Transverse colon (tissue), 4 donors: ENCODE measurements at regions not wholly inside any gene's neighbourhood (a gene's known extent, or its start where the extent isn't known, plus 50 kb on each side); places are given as distances from the start of the nearest gene placed in this dataset.

ENCODE experiments used
- DNase-seq: peaks from one replicate; pipeline ENCODE4 v3.0.0-alpha.2; 2019
- H3K27ac ChIP-seq, 4 donors: fragments of 200-600 bp; sonication (generic); 2 replicates each; pipeline ENCODE4 v1.5.1; 2016 to 2018; ENCODE audit warnings: inconsistent platforms in 4 of 4
- H3K27me3 ChIP-seq: fragments of 200-600 bp; sonication (generic); 2 replicates; pipeline ENCODE4 v1.5.1; 2017; ENCODE audit warnings: inconsistent platforms
- H3K36me3 ChIP-seq, 4 donors: fragments of 200-600 bp; sonication (generic); 2 replicates each; pipeline ENCODE4 v1.5.1; 2017 to 2019; ENCODE audit warnings: inconsistent platforms in 4 of 4
- H3K4me1 ChIP-seq, 4 donors: fragments of 200-600 bp; sonication (generic); 2 replicates each; pipeline ENCODE4 v1.5.1; 2017 to 2020; ENCODE audit warnings: inconsistent platforms in 4 of 4
- H3K4me3 ChIP-seq, 4 donors: fragments of 200-600 bp; sonication (generic); 1 replicate in 1 of 4; 2 replicates in 3 of 4; pipeline versions ENCODE4 v1.5.1 to v1.6.1; 2017 to 2019; ENCODE audit warnings: inconsistent platforms in 4 of 4
- H3K9me3 ChIP-seq, 2 donors: fragments of 200-600 bp; sonication (generic); 2 replicates each; pipeline ENCODE4 v1.5.1; 2017 to 2019; ENCODE audit warnings: inconsistent platforms in 2 of 2
- CTCF ChIP-seq, 5 experiments: fragments of 200-600 bp in 3 of 5; fragments of 450-650 bp in 2 of 5; sonication (generic) in 3 of 5; IDR thresholded peaks; 1 replicate in 2 of 5; 2 replicates in 3 of 5; pipeline ENCODE4 v1.5.1; 2016 to 2017; ENCODE audit warnings: antibody characterized with exemption in 5 of 5, inconsistent platforms in 3 of 5, mild to moderate bottlenecking in 2 of 5, moderate library complexity in 1 of 5
- EP300 ChIP-seq: sonication (generic); formaldehyde crosslinking; IDR thresholded peaks from one replicate; pipeline ENCODE4 v1.6.1; 2017; ENCODE audit warnings: antibody characterized with exemption, low read depth
- POLR2A ChIP-seq: fragments of 450-650 bp; IDR thresholded peaks from one replicate; pipeline ENCODE4 v1.6.1; 2016; ENCODE audit warnings: antibody characterized with exemption, mild to moderate bottlenecking, moderate library complexity
- POLR2AphosphoS5 ChIP-seq, 3 donors: sonication (generic); formaldehyde crosslinking; IDR thresholded peaks; one replicate each; pipeline ENCODE4 v1.6.1; 2016; ENCODE audit warnings: antibody characterized with exemption in 3 of 3
- WGBS, 2 donors: methylation state at CpG; one replicate each; pipeline ENCODE4 v1.1.5; 2018; ENCODE audit warnings: low coverage in 1 of 2; 5-methylcytosine and 5-hydroxymethylcytosine counted together
- in situ Hi-C, 4 donors: fragments of 200-750 bp; cut with MboI; loops; one replicate each; pipeline versions ENCODE4 v1.15.0 to v1.15.1; 2017; ENCODE audit warnings: low sequenced_read_pairs in 3 of 4, low pct_ligation_motif_present in 1 of 4, low pct_unique_long_range_greater_than_20kb in 1 of 4
- intact Hi-C: fragments of 100-400 bp; cut with DNase I; formaldehyde crosslinking; loops from one replicate; pipeline ENCODE4 v1.15.1; 2023; ENCODE audit warnings: low total_unique reads

- no peaks in the 10 kb centered on the region for H3K4me1 ChIP-seq
- H3K27me3 ChIP-seq, result peaks cover 14% of the 10 kb centered on the region
- TF ChIP-seq POLR2A, result no peak
- no peak for TF ChIP-seq CTCF (IDR thresholded peaks at IDR 0.05)
- no peak for TF ChIP-seq POLR2AphosphoS5 (IDR thresholded peaks at IDR 0.05)
- no peak for TF ChIP-seq EP300
- in situ Hi-C loops, result no loop called here
- no peak for DNase-seq
- intact Hi-C loops, result no loop called here
- 50 to 52% methylated on average over 1 to 11 of the region's 11 CpGs for WGBS, 2 donors
- no peaks in the 10 kb centered on the region for H3K36me3 ChIP-seq
- H3K9me3 ChIP-seq, result no peaks in the 10 kb centered on the region
- H3K4me3 ChIP-seq, result no peak overlapping the region
- no peak overlapping the region for H3K27ac ChIP-seq
Observed at GRCh38 chr1:37238364-37239224, 204.3 kb upstream of the GRIK3 start.

- WGBS, 2 donors, result 54 to 75% methylated on average over 1 to 4 of the region's 4 CpGs
- Histone ChIP-seq H3K27me3 (peaks cover 14% of the 10 kb centered on the region), H3K9me3 (no peaks in the 10 kb centered on the region), H3K27ac (no peak overlapping the region), H3K4me3 (no peak overlapping the region), H3K4me1 (no peaks in the 10 kb centered on the region), H3K36me3 (no peaks in the 10 kb centered on the region)
- DNase-seq, result no peak
- intact Hi-C loops, result no loop called here
- TF ChIP-seq POLR2A (no peak), POLR2AphosphoS5 (IDR thresholded peaks at IDR 0.05) (no peak), CTCF (IDR thresholded peaks at IDR 0.05) (no peak), EP300 (no peak)
- in situ Hi-C loops, result no loop called here
Observed at GRCh38 chr1:37239225-37239740, 205.0 kb upstream of the GRIK3 start.

GRCh38 chr1:37240897-37241296 lies 206.6 kb upstream of the GRIK3 start:
- H3K27ac ChIP-seq, result no peak overlapping the region
- peaks cover 14% of the 10 kb centered on the region for H3K27me3 ChIP-seq
- H3K4me1 ChIP-seq, result no peaks in the 10 kb centered on the region
- intact Hi-C loops, result no loop called here
- H3K4me3 ChIP-seq, result no peak overlapping the region
- TF ChIP-seq POLR2AphosphoS5 (IDR thresholded peaks at IDR 0.05), result no peak
- no peak for TF ChIP-seq EP300
- TF ChIP-seq CTCF (IDR thresholded peaks at IDR 0.05), result no peak
- TF ChIP-seq POLR2A, result no peak
- no peak for DNase-seq
- H3K9me3 ChIP-seq, result no peaks in the 10 kb centered on the region
- WGBS, 2 donors, result 54% methylated on average over 8 of the region's 15 CpGs; no CpG with 5 or more reads in 1 of the 2 donors
- no peaks in the 10 kb centered on the region for H3K36me3 ChIP-seq
- in situ Hi-C loops, result no loop called here

DNA sequence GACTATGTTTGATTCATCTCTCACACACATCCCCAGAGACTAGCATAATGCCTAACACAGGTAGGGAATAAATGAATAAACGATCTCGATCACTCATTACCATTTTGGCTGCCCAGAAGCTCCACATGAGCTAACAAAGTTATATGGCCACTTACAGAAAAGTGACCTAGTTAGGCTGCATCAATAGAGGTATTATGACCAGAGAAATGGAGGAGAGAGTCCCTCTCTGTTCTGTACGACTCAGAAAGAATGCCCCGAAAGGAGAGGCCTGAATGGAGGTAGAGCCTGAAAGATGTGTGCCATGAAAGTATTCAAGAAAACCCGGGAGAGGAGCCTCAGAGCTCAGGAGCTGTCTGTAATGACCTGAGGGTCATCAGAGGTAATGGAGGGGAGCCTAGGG lies 208.2 kb upstream of the GRIK3 start:
- H3K27ac ChIP-seq, result no peak overlapping the region
- TF ChIP-seq POLR2A, result no peak
- no peak for TF ChIP-seq POLR2AphosphoS5 (IDR thresholded peaks at IDR 0.05)
- no peak for TF ChIP-seq CTCF (IDR thresholded peaks at IDR 0.05)
- TF ChIP-seq EP300, result no peak
- H3K4me3 ChIP-seq, result no peak overlapping the region
- H3K9me3 ChIP-seq, result no peaks in the 10 kb centered on the region
- H3K36me3 ChIP-seq, result no peaks in the 10 kb centered on the region
- no peaks in the 10 kb centered on the region for H3K4me1 ChIP-seq
- no peak for DNase-seq
- intact Hi-C loops, result no loop called here
- 33 to 57% methylated on average over 2 to 5 of the region's 5 CpGs for WGBS, 2 donors
- H3K27me3 ChIP-seq, result peaks cover 14% of the 10 kb centered on the region
- in situ Hi-C loops, result no loop called here
